Neutrophil (primary cell): ENCODE measurements at regions not wholly inside any gene's neighbourhood (a gene's known extent, or its start where the extent isn't known, plus 50 kb on each side); places are given as distances from the start of the nearest gene placed in this dataset.

ENCODE experiments used
- H3K27ac ChIP-seq: fragments of 200-600 bp; sonication (generic); 2 replicates; pipeline ENCODE4 v1.5.1; 2016; ENCODE audit warnings: mild to moderate bottlenecking, moderate library complexity
- H3K27me3 ChIP-seq: fragments of 200-600 bp; sonication (generic); 2 replicates; pipeline ENCODE4 v1.6.0; 2016; ENCODE audit warnings: mild to moderate bottlenecking
- H3K36me3 ChIP-seq: fragments of 200-600 bp; sonication (generic); 2 replicates; pipeline ENCODE4 v1.5.1; 2017
- H3K4me1 ChIP-seq, 2 experiments: fragments of 200-600 bp in 1 of 2; sonication (generic) in 1 of 2; 1 replicate in 1 of 2; 2 replicates in 1 of 2; pipeline versions ENCODE4 v1.5.1 to v1.6.1; 2013 to 2016; ENCODE audit warnings: low read depth in 1 of 2, low read length in 1 of 2, mild to moderate bottlenecking in 1 of 2, moderate library complexity in 1 of 2; ENCODE audit not compliant: control insufficient read depth in 1 of 2, insufficient read depth in 1 of 2
- H3K4me3 ChIP-seq, 2 experiments: fragments of 200-600 bp in 1 of 2; sonication (generic) in 1 of 2; 1 replicate in 1 of 2; 2 replicates in 1 of 2; pipeline ENCODE4 v1.5.1; 2013 to 2016; ENCODE audit warnings: low read depth in 1 of 2, low read length in 1 of 2, mild to moderate bottlenecking in 1 of 2, moderate library complexity in 1 of 2
- H3K9me3 ChIP-seq: fragments of 200-600 bp; sonication (generic); 2 replicates; pipeline ENCODE4 v1.5.1; 2016
- TF ChIP-seq, protein P1 (sequence below): fragments of 200-600 bp; sonication (generic); IDR thresholded peaks from 2 replicates; pipeline ENCODE4 v1.5.1; 2016; ENCODE audit warnings: antibody characterized with exemption

DNA sequence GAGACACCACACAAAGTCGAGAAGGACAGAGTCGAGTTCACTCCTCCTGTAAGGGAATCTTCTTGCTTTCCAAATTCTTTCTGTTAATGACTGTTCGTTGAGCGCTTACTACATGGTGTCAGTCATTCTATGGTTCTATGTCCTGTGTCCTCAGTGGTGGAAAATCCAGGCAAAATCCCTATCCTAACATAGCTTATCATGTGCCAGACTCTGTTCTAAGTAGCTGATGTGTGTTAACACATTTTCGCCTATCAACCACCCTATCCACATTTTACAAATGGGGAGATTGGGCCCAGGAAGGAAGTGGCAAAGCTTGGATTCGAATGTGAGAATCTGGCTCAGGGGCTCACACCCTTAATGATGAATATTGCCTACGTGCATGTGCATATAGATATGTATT is 280.1 kb downstream of the GATA3 start:
- Histone ChIP-seq H3K4me1 (no peaks in the 10 kb centered on the region), H3K4me3 (no peak overlapping the region), H3K27ac (no peak overlapping the region), H3K27me3 (peaks cover 48% of the 10 kb centered on the region), H3K9me3 (no peaks in the 10 kb centered on the region), H3K36me3 (no peaks in the 10 kb centered on the region)
- TF ChIP-seq, protein P1, sequence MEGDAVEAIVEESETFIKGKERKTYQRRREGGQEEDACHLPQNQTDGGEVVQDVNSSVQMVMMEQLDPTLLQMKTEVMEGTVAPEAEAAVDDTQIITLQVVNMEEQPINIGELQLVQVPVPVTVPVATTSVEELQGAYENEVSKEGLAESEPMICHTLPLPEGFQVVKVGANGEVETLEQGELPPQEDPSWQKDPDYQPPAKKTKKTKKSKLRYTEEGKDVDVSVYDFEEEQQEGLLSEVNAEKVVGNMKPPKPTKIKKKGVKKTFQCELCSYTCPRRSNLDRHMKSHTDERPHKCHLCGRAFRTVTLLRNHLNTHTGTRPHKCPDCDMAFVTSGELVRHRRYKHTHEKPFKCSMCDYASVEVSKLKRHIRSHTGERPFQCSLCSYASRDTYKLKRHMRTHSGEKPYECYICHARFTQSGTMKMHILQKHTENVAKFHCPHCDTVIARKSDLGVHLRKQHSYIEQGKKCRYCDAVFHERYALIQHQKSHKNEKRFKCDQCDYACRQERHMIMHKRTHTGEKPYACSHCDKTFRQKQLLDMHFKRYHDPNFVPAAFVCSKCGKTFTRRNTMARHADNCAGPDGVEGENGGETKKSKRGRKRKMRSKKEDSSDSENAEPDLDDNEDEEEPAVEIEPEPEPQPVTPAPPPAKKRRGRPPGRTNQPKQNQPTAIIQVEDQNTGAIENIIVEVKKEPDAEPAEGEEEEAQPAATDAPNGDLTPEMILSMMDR: no peak

- TF ChIP-seq, protein P1: no peak
- peaks cover 27% of the 10 kb centered on the region for H3K27me3 ChIP-seq
- H3K4me1 ChIP-seq: no peaks in the 10 kb centered on the region
- H3K9me3 ChIP-seq: no peaks in the 10 kb centered on the region
- no peaks in the 10 kb centered on the region for H3K36me3 ChIP-seq
- H3K27ac ChIP-seq: no peak overlapping the region
- no peak overlapping the region for H3K4me3 ChIP-seq
Observed at GRCh38 chr10:8336629-8337331, 282.3 kb downstream of the GATA3 start.

- Histone ChIP-seq H3K36me3 (no peaks in the 10 kb centered on the region), H3K4me1 (no peaks in the 10 kb centered on the region), H3K9me3 (no peaks in the 10 kb centered on the region), H3K27me3 (peaks cover 22% of the 10 kb centered on the region), H3K4me3 (no peak overlapping the region), H3K27ac (no peak overlapping the region)
- TF ChIP-seq, protein P1: no peak
Observed at GRCh38 chr10:8337332-8337651, 282.8 kb downstream of the GATA3 start.

DNA sequence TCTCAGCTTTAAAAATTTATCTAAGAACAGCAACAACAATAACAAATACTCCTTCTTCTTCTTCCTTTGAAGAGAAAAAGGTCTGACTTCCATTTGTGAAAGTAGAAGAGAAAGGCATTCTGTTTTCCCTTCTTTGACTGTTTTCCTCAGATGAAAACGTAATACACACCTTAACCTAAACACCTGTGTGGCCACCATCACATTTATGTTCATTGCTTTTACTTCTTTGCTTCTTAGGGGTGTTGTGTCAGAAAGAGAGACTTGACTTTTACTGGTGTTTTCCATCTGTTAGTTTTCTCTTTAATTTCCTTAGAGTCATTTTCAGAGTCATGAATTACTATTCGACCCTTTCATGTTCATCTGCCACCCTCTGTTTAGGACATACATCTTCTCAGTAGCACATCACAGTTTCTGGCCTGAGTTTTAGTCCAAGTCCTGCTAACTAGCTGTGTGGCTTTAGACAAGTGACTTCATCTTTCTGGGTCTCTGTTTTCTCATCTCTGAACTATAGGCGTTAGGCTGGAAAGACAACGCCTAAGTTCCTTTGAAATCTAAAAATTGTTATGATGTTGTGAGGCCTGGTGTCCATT is 283.8 kb downstream of the GATA3 start:
- no peak overlapping the region for H3K27ac ChIP-seq
- H3K36me3 ChIP-seq: no peaks in the 10 kb centered on the region
- H3K27me3 ChIP-seq: peaks cover 13% of the 10 kb centered on the region
- no peaks in the 10 kb centered on the region for H3K9me3 ChIP-seq
- H3K4me1 ChIP-seq: no peaks in the 10 kb centered on the region
- H3K4me3 ChIP-seq: no peak overlapping the region
- TF ChIP-seq, protein P1: no peak

DNA sequence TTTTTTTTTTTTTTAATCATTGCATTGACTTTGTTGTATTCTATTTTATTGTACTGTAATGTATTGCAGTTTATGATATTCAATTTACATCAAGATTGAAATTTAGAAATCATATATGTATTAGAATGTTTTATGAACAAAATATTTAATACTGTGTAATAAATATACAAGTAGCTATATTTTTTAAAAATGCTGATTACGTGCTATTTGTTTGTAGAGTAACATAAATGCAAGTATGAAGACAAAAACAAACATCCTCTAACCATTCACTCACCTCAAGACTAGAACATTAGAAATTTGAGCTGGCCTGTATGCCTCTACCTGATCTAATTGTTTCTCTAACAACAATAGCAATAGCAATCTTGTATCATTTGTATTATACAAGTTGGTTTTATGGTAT is 290.3 kb downstream of the GATA3 start:
- H3K9me3 ChIP-seq: no peaks in the 10 kb centered on the region

More for the DNA sequence above, 290.3 kb downstream of the GATA3 start:
- Histone ChIP-seq H3K27me3 (no peaks in the 10 kb centered on the region), H3K27ac (no peak overlapping the region), H3K4me3 (no peak overlapping the region), H3K4me1 (no peaks in the 10 kb centered on the region), H3K36me3 (no peaks in the 10 kb centered on the region)
- TF ChIP-seq, protein P1: no peak
